Liver (tissue), 2 donors: ENCODE measurements at regions not wholly inside any gene's neighbourhood (a gene's known extent, or its start where the extent isn't known, plus 50 kb on each side); places are given as distances from the start of the nearest gene placed in this dataset.
"Not testable (repeated sequence)": the region's sequence is repeated elsewhere in the genome, so short reads cannot be mapped to it uniquely, and the experiment has no call there.

Source experiments
- GABPA ChIP-seq, 2 donors: IDR thresholded peaks in 1 of 2; conservative IDR thresholded peaks in 1 of 2; 2 replicates each; pipeline ENCODE4 v1.6.1; 2016; ENCODE audit warnings: antibody characterized with exemption in 2 of 2, mild to moderate bottlenecking in 1 of 2, moderate library complexity in 1 of 2
- TAF1 ChIP-seq: conservative IDR thresholded peaks from 2 replicates; pipeline ENCODE4 v1.6.1; 2016; ENCODE audit warnings: antibody characterized with exemption, mild to moderate bottlenecking
- donor health status: healthy.

DNA sequence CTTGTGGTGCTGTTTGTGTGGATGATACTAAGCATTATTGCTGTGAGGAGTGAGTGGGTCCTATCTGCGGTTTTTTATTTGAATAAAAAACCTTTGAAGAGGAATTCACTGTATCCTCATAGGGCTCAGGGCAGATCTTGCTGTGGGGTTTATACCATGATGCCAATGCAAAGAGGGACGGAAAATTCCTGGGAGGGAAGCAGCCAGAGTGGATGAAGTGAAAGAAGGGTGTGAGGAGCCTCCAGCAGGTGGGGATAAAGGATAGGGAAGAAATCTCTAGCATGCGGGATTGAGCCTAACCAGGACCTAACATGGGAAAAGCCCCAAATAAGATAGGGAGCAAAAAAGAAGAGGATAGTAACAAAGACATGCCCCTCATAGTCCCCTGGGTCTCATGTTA lies 556.8 kb upstream of the POTED start:
- not testable (repeated sequence) for TF ChIP-seq TAF1; GABPA (IDR thresholded peaks at IDR 0.05 in 1 of 2, conservative IDR thresholded peaks at IDR 0.05 in 1 of 2)
